OCI-LY3 (cell line): ENCODE measurements at regions not wholly inside any gene's neighbourhood (a gene's known extent, or its start where the extent isn't known, plus 50 kb on each side); places are given as distances from the start of the nearest gene placed in this dataset.

Experiments used
- EZH2phosphoT487 ChIP-seq: fragments of 200-600 bp; shearing (Covaris generic); IDR thresholded peaks from 2 replicates; pipeline ENCODE4 v1.6.1; 2018; ENCODE audit warnings: antibody characterized with exemption, mixed run types, low read depth
- TF ChIP-seq, protein P1 (sequence below): fragments of 200-600, 300-600 bp; sonication (generic); IDR thresholded peaks from 2 replicates; pipeline ENCODE4 v1.5.1; 2014; ENCODE audit warnings: antibody characterized with exemption, low read length, low read depth

DNA sequence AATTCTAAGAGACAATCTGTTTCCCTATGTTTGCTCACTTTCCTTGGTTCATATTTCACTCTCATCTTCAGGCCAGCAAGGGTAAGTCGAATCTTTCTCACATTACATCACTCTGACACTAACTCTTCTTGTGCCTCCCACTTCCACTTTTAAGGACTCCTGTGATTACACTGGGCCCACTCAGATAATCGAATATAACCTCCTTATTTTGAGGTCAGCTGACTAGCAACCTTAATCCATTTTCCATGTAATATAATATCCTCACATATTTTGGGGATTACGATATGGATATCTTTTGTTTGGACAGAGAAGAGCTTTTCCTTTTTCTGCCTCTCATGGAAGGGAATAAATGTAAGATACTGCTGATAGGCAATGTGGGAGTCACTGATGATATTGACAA is 2015.7 kb upstream of the LRRTM1 start:
- TF ChIP-seq, protein P1, sequence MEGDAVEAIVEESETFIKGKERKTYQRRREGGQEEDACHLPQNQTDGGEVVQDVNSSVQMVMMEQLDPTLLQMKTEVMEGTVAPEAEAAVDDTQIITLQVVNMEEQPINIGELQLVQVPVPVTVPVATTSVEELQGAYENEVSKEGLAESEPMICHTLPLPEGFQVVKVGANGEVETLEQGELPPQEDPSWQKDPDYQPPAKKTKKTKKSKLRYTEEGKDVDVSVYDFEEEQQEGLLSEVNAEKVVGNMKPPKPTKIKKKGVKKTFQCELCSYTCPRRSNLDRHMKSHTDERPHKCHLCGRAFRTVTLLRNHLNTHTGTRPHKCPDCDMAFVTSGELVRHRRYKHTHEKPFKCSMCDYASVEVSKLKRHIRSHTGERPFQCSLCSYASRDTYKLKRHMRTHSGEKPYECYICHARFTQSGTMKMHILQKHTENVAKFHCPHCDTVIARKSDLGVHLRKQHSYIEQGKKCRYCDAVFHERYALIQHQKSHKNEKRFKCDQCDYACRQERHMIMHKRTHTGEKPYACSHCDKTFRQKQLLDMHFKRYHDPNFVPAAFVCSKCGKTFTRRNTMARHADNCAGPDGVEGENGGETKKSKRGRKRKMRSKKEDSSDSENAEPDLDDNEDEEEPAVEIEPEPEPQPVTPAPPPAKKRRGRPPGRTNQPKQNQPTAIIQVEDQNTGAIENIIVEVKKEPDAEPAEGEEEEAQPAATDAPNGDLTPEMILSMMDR, result no peak
- TF ChIP-seq EZH2phosphoT487, result no peak
